CD14-positive monocyte (primary cell): ENCODE measurements at regions not wholly inside any gene's neighbourhood (a gene's known extent, or its start where the extent isn't known, plus 50 kb on each side); places are given as distances from the start of the nearest gene placed in this dataset.

Experiments
- DNase-seq, 3 donors: peaks; one replicate each; pipeline ENCODE4 v3.0.0-alpha.2; 2011 to 2022
- H2AFZ ChIP-seq: 2 replicates; pipeline ENCODE4 v1.6.0; 2012; ENCODE audit warnings: mild to moderate bottlenecking, low read depth, low read length, inconsistent platforms; ENCODE audit not compliant: insufficient read depth, poor library complexity, severe bottlenecking
- H3K27ac ChIP-seq, 2 donors: 1 replicate in 1 of 2; 2 replicates in 1 of 2; pipeline ENCODE4 v1.5.1; 2012 to 2013; ENCODE audit warnings: low read length in 2 of 2, control low read depth in 1 of 2, inconsistent platforms in 1 of 2, low read depth in 1 of 2, mild to moderate bottlenecking in 1 of 2
- H3K27me3 ChIP-seq, 2 donors: one replicate each; pipeline versions ENCODE4 v1.6.0 to v1.6.1; 2011 to 2013; ENCODE audit warnings: low read length in 2 of 2; ENCODE audit not compliant: control insufficient read depth in 2 of 2, insufficient read depth in 2 of 2
- H3K36me3 ChIP-seq, 2 donors: replicated peaks in 1 of 2; 1 replicate in 1 of 2; 2 replicates in 1 of 2; pipeline versions ENCODE4 v1.5.1 to v1.6.1; 2012 to 2013; ENCODE audit warnings: low read length in 2 of 2, control low read depth in 1 of 2, inconsistent platforms in 1 of 2, mild to moderate bottlenecking in 1 of 2; ENCODE audit not compliant: insufficient read depth in 2 of 2, control insufficient read depth in 1 of 2
- H3K4me1 ChIP-seq, 2 donors: 1 replicate in 1 of 2; 2 replicates in 1 of 2; pipeline versions ENCODE4 v1.5.1 to v1.6.1; 2012 to 2013; ENCODE audit warnings: low read length in 2 of 2, control low read depth in 1 of 2, inconsistent platforms in 1 of 2, mild to moderate bottlenecking in 1 of 2, moderate library complexity in 1 of 2; ENCODE audit not compliant: insufficient read depth in 2 of 2, control insufficient read depth in 1 of 2
- H3K4me2 ChIP-seq: replicated peaks from 2 replicates; pipeline ENCODE3; 2012; ENCODE audit warnings: low read length, moderate library complexity, mild to moderate bottlenecking; ENCODE audit not compliant: poor library complexity, severe bottlenecking; ENCODE audit errors: extremely low read depth
- H3K4me3 ChIP-seq, 3 experiments: fragments of 200-600 bp in 1 of 3; sonication (generic) in 1 of 3; replicated peaks in 1 of 3; 1 replicate in 2 of 3; 2 replicates in 1 of 3; pipeline ENCODE4 v1.5.1; 2011 to 2013; ENCODE audit warnings: low read length in 3 of 3, mild to moderate bottlenecking in 3 of 3, control low read depth in 2 of 3, low read depth in 2 of 3, inconsistent platforms in 1 of 3, moderate library complexity in 1 of 3
- H3K79me2 ChIP-seq: 2 replicates; pipeline ENCODE4 v1.6.0; 2012; ENCODE audit warnings: mild to moderate bottlenecking, control low read depth, inconsistent platforms, low read length, moderate library complexity; ENCODE audit not compliant: insufficient read depth
- H3K9ac ChIP-seq: 2 replicates; pipeline ENCODE4 v1.6.0; 2017; ENCODE audit warnings: low read length, mild to moderate bottlenecking; ENCODE audit not compliant: insufficient read depth, poor library complexity, severe bottlenecking
- H3K9me3 ChIP-seq, 2 donors: replicated peaks in 1 of 2; 1 replicate in 1 of 2; 2 replicates in 1 of 2; pipeline versions ENCODE4 v1.5.1 to v1.6.1; 2012 to 2013; ENCODE audit warnings: low read length in 2 of 2, control low read depth in 1 of 2; ENCODE audit not compliant: control insufficient read depth in 1 of 2, insufficient read depth in 1 of 2
- H4K20me1 ChIP-seq: 2 replicates; pipeline ENCODE4 v1.6.0; 2012; ENCODE audit warnings: mild to moderate bottlenecking, low read length, control low read depth, moderate library complexity; ENCODE audit not compliant: insufficient read depth
- H3K27ac Mint-ChIP-seq, 7 donors: one replicate each; pipeline ENCODE4 v1.8.0; 2020; ENCODE audit warnings: mild to moderate bottlenecking in 7 of 7, mixed read lengths in 7 of 7, moderate library complexity in 6 of 7, inconsistent platforms in 2 of 7
- H3K27me3 Mint-ChIP-seq, 3 donors: one replicate each; pipeline ENCODE4 v1.8.0; 2021 to 2022; ENCODE audit warnings: low read depth in 3 of 3, mild to moderate bottlenecking in 3 of 3, mixed read lengths in 3 of 3, moderate library complexity in 3 of 3, inconsistent platforms in 1 of 3
- H3K36me3 Mint-ChIP-seq, 2 donors: one replicate each; pipeline ENCODE4 v1.8.0; 2020; ENCODE audit warnings: mixed read lengths in 2 of 2, inconsistent platforms in 1 of 2, mild to moderate bottlenecking in 1 of 2
- H3K4me1 Mint-ChIP-seq: one replicate; pipeline ENCODE4 v1.8.0; 2020; ENCODE audit warnings: mild to moderate bottlenecking, mixed read lengths
- H3K4me3 Mint-ChIP-seq, 2 donors: one replicate each; pipeline ENCODE4 v1.8.0; 2020; ENCODE audit warnings: mild to moderate bottlenecking in 2 of 2, mixed read lengths in 2 of 2, moderate library complexity in 1 of 2
- H3K9me3 Mint-ChIP-seq, 7 donors: one replicate each; pipeline ENCODE4 v1.8.0; 2020 to 2022; ENCODE audit warnings: mixed read lengths in 7 of 7, mild to moderate bottlenecking in 6 of 7, moderate library complexity in 6 of 7, inconsistent platforms in 2 of 7
- WGBS: methylation state at CpG from one replicate; pipeline ENCODE4 v1.1.5; 2013; ENCODE audit warnings: missing lambda C conversion rate; ENCODE audit not compliant: insufficient coverage; 5-methylcytosine and 5-hydroxymethylcytosine counted together
- intact Hi-C, 2 donors: fragments of 100-400 bp; cut with micrococcal nuclease; formaldehyde crosslinking; loops; one replicate each; pipeline versions ENCODE4 v1.15.0 to v1.15.1; 2023
- TF ChIP-seq, protein P1 (sequence below): fragments of 200-600 bp; IDR thresholded peaks from one replicate; pipeline ENCODE4 v1.8.0; 2022; ENCODE audit warnings: antibody characterized with exemption, mild to moderate bottlenecking

- no peaks in the 10 kb centered on the region for H3K9me3 ChIP-seq
- H2AFZ ChIP-seq: no peak overlapping the region
- intact Hi-C loops: no loop called here
- no peak overlapping the region for H3K4me3 Mint-ChIP-seq
- no peaks in the 10 kb centered on the region for H3K27me3 Mint-ChIP-seq
- no CpG with 5 or more reads among the region's 4 CpGs for WGBS
- H3K4me1 ChIP-seq: no peaks in the 10 kb centered on the region
- no peaks in the 10 kb centered on the region for H3K4me1 Mint-ChIP-seq
- TF ChIP-seq, protein P1, sequence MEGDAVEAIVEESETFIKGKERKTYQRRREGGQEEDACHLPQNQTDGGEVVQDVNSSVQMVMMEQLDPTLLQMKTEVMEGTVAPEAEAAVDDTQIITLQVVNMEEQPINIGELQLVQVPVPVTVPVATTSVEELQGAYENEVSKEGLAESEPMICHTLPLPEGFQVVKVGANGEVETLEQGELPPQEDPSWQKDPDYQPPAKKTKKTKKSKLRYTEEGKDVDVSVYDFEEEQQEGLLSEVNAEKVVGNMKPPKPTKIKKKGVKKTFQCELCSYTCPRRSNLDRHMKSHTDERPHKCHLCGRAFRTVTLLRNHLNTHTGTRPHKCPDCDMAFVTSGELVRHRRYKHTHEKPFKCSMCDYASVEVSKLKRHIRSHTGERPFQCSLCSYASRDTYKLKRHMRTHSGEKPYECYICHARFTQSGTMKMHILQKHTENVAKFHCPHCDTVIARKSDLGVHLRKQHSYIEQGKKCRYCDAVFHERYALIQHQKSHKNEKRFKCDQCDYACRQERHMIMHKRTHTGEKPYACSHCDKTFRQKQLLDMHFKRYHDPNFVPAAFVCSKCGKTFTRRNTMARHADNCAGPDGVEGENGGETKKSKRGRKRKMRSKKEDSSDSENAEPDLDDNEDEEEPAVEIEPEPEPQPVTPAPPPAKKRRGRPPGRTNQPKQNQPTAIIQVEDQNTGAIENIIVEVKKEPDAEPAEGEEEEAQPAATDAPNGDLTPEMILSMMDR: no peak
- no peaks in the 10 kb centered on the region for H3K79me2 ChIP-seq
- H3K4me3 ChIP-seq: no peak overlapping the region
- H3K9ac ChIP-seq: no peak overlapping the region
- no peaks in the 10 kb centered on the region for H4K20me1 ChIP-seq
- DNase-seq: no peak
- H3K27ac ChIP-seq: no peak overlapping the region
- no peaks in the 10 kb centered on the region for H3K36me3 ChIP-seq
- H3K27me3 ChIP-seq: no peaks in the 10 kb centered on the region
- H3K9me3 Mint-ChIP-seq: peaks cover 1 to 9% (median 2%) of the 10 kb centered on the region in 7 donors
- H3K36me3 Mint-ChIP-seq: no peaks in the 10 kb centered on the region
- no peak overlapping the region for H3K27ac Mint-ChIP-seq
- no peak overlapping the region for H3K4me2 ChIP-seq
These were observed 415.2 kb upstream of the NR3C2 start for GRCh38 chr4:148857239-148857972.

- Mint-ChIP-seq H3K27me3 (no peaks in the 10 kb centered on the region), H3K4me1 (no peaks in the 10 kb centered on the region), H3K36me3 (no peaks in the 10 kb centered on the region), H3K4me3 (no peak overlapping the region), H3K9me3 (peaks cover 0 to 11% (median 2%) of the 10 kb centered on the region in 7 donors), H3K27ac (no peak overlapping the region)
- no peaks in the 10 kb centered on the region for H4K20me1 ChIP-seq
- DNase-seq: no peak
- H3K27me3 ChIP-seq: no peaks in the 10 kb centered on the region
- intact Hi-C loops: no loop called here
- H3K4me2 ChIP-seq: no peak overlapping the region
- no peak overlapping the region for H3K27ac ChIP-seq
- TF ChIP-seq, protein P1: no peak
- no peaks in the 10 kb centered on the region for H3K36me3 ChIP-seq
- no peaks in the 10 kb centered on the region for H3K79me2 ChIP-seq
- no peaks in the 10 kb centered on the region for H3K4me1 ChIP-seq
- no peak overlapping the region for H3K4me3 ChIP-seq
- H2AFZ ChIP-seq: no peak overlapping the region
- H3K9me3 ChIP-seq: no peaks in the 10 kb centered on the region
- H3K9ac ChIP-seq: no peak overlapping the region
These were observed 412.0 kb upstream of the NR3C2 start for GRCh38 chr4:148854203-148854602.
